H1 (cell line): ENCODE measurements at regions not wholly inside any gene's neighbourhood (a gene's known extent, or its start where the extent isn't known, plus 50 kb on each side); places are given as distances from the start of the nearest gene placed in this dataset.

Source experiments
- CTCF ChIA-PET: fragments of 300-600 bp; sonication (Branson Sonifier 250); formaldehyde crosslinking; loops from one replicate; lab custom pipeline; 2021; ENCODE audit not compliant: partially characterized antibody; lab: Charles Lee
- POLR2A ChIA-PET: fragments of 300-600 bp; sonication (Branson Sonifier 250); formaldehyde crosslinking; loops from one replicate; lab custom pipeline; 2021; ENCODE audit warnings: inconsistent platforms; ENCODE audit not compliant: partially characterized antibody; lab: Charles Lee
- DNase-seq, 2 experiments: peaks; one replicate each; pipeline versions ENCODE4 v3.0.0 to v3.0.0-alpha.2; 2010 to 2022; ENCODE audit warnings: low spot score in 2 of 2, low read depth in 1 of 2, mixed read lengths in 1 of 2
- FAIRE-seq: peaks from 2 replicates; lab custom pipeline; 2011; peaks lifted over from hg19 to GRCh38; lab: Jason Lieb, UNC
- H2AFZ ChIP-seq: 2 replicates; pipeline ENCODE4 v1.8.1; 2012; ENCODE audit warnings: low read length, inconsistent platforms
- H2AK5ac ChIP-seq: 2 replicates; pipeline ENCODE4 v1.6.1; 2013; ENCODE audit warnings: low read depth, low read length
- H2BK120ac ChIP-seq: replicated peaks from 2 replicates; pipeline ENCODE3; 2013; ENCODE audit warnings: low read depth, low read length, inconsistent platforms
- H2BK12ac ChIP-seq: 2 replicates; pipeline ENCODE4 v1.6.1; 2013; ENCODE audit warnings: low read depth, low read length
- H2BK15ac ChIP-seq: 2 replicates; pipeline ENCODE4 v1.6.1; 2013; ENCODE audit warnings: low read length
- H2BK20ac ChIP-seq: 2 replicates; pipeline ENCODE4 v1.6.1; 2013; ENCODE audit warnings: low read length
- H2BK5ac ChIP-seq: 2 replicates; pipeline ENCODE4 v1.6.1; 2013; ENCODE audit warnings: low read depth, low read length
- H3K14ac ChIP-seq: 2 replicates; pipeline ENCODE4 v1.6.1; 2013; ENCODE audit warnings: inconsistent platforms; ENCODE audit not compliant: insufficient read length
- H3K18ac ChIP-seq: 2 replicates; pipeline ENCODE4 v1.6.1; 2013; ENCODE audit warnings: low read length; ENCODE audit errors: extremely low read depth
- H3K23ac ChIP-seq: 2 replicates; pipeline ENCODE4 v1.6.1; 2013; ENCODE audit warnings: inconsistent platforms; ENCODE audit not compliant: insufficient read length
- H3K23me2 ChIP-seq: 2 replicates; pipeline ENCODE4 v1.6.1; 2013; ENCODE audit warnings: low read depth, low read length
- H3K27ac ChIP-seq: 2 replicates; pipeline ENCODE4 v1.6.1; 2011; ENCODE audit warnings: low read depth, low read length, inconsistent platforms
- H3K27me3 ChIP-seq, 4 experiments: replicated peaks in 1 of 4; 1 replicate in 1 of 4; 2 replicates in 3 of 4; pipeline versions ENCODE4 v1.6.1 to v1.8.1; 2011 to 2013; ENCODE audit warnings: low read length in 3 of 4, mild to moderate bottlenecking in 3 of 4, inconsistent platforms in 2 of 4, mixed read lengths in 2 of 4, moderate library complexity in 1 of 4; ENCODE audit not compliant: control insufficient read depth in 3 of 4, insufficient read depth in 3 of 4; ENCODE audit errors: extremely low read depth in 1 of 4
- H3K36me3 ChIP-seq, 4 experiments: 2 replicates each; pipeline versions ENCODE4 v1.6.1 to v1.8.1; 2011 to 2013; ENCODE audit warnings: mild to moderate bottlenecking in 4 of 4, low read length in 3 of 4, moderate library complexity in 2 of 4, control low read depth in 1 of 4, inconsistent platforms in 1 of 4; ENCODE audit not compliant: insufficient read depth in 4 of 4, control insufficient read depth in 2 of 4
- H3K4ac ChIP-seq: replicated peaks from 2 replicates; pipeline ENCODE3; 2013; ENCODE audit warnings: low read length, low read depth, mixed read lengths, inconsistent platforms; ENCODE audit not compliant: insufficient read length
- H3K4me1 ChIP-seq, 4 experiments: replicated peaks in 1 of 4; 1 replicate in 1 of 4; 2 replicates in 3 of 4; pipeline versions ENCODE4 v1.6.1 to v1.8.1; 2011 to 2013; ENCODE audit warnings: low read length in 3 of 4, inconsistent platforms in 2 of 4, mixed read lengths in 1 of 4; ENCODE audit not compliant: insufficient read depth in 4 of 4, control insufficient read depth in 3 of 4
- H3K4me2 ChIP-seq, 2 experiments: 2 replicates each; pipeline versions ENCODE4 v1.6.1 to v1.8.1; 2011 to 2013; ENCODE audit warnings: low read depth in 2 of 2, low read length in 2 of 2, control low read depth in 1 of 2, inconsistent platforms in 1 of 2, mild to moderate bottlenecking in 1 of 2; ENCODE audit not compliant: insufficient read depth in 1 of 2
- H3K4me3 ChIP-seq, 4 experiments: fragments of 200-600, 300-600 bp in 1 of 4; sonication (generic), shearing (Covaris generic), sonication (Bioruptor Twin) in 1 of 4; 2 replicates each; pipeline versions ENCODE4 v1.5.1 to v1.8.1; 2011 to 2016; ENCODE audit warnings: low read length in 4 of 4, low read depth in 3 of 4, control low read depth in 2 of 4, inconsistent platforms in 2 of 4, mild to moderate bottlenecking in 2 of 4, mixed read lengths in 1 of 4, moderate library complexity in 1 of 4; ENCODE audit not compliant: insufficient read depth in 2 of 4; ENCODE audit errors: extremely low read depth in 1 of 4
- H3K56ac ChIP-seq: replicated peaks from 2 replicates; pipeline ENCODE3; 2013; ENCODE audit warnings: low read depth, mild to moderate bottlenecking, mixed read lengths, low read length, inconsistent platforms; ENCODE audit not compliant: insufficient read length
- H3K79me1 ChIP-seq: 2 replicates; pipeline ENCODE4 v1.6.1; 2013; ENCODE audit warnings: low read depth, low read length, control low read depth
- H3K79me2 ChIP-seq, 2 experiments: 2 replicates each; pipeline versions ENCODE4 v1.6.1 to v1.8.1; 2012 to 2013; ENCODE audit warnings: low read length in 2 of 2, mild to moderate bottlenecking in 2 of 2, inconsistent platforms in 1 of 2; ENCODE audit not compliant: insufficient read depth in 2 of 2, control insufficient read depth in 1 of 2
- H3K9ac ChIP-seq, 4 experiments: replicated peaks in 1 of 4; 1 replicate in 1 of 4; 2 replicates in 3 of 4; pipeline versions ENCODE4 v1.6.1 to v1.8.1; 2011 to 2013; ENCODE audit warnings: low read depth in 3 of 4, low read length in 3 of 4, control low read depth in 2 of 4, mild to moderate bottlenecking in 2 of 4, moderate library complexity in 2 of 4, inconsistent platforms in 1 of 4; ENCODE audit errors: extremely low read depth in 1 of 4
- H3K9me3 ChIP-seq, 2 experiments: 2 replicates each; pipeline versions ENCODE4 v1.6.1 to v1.8.1; 2012 to 2013; ENCODE audit warnings: mild to moderate bottlenecking in 2 of 2, moderate library complexity in 2 of 2, control low read depth in 1 of 2, inconsistent platforms in 1 of 2, low read depth in 1 of 2, low read length in 1 of 2, mixed read lengths in 1 of 2; ENCODE audit not compliant: insufficient read depth in 2 of 2
- H4K20me1 ChIP-seq, 2 experiments: replicated peaks in 1 of 2; 2 replicates each; pipeline versions ENCODE3 to v1.8.1; 2011 to 2013; ENCODE audit warnings: inconsistent platforms in 2 of 2, low read length in 2 of 2, mild to moderate bottlenecking in 1 of 2; ENCODE audit not compliant: insufficient read depth in 2 of 2, control insufficient read depth in 1 of 2
- H4K5ac ChIP-seq: 2 replicates; pipeline ENCODE4 v1.6.1; 2013; ENCODE audit warnings: low read length, low read depth, mixed read lengths, inconsistent platforms; ENCODE audit not compliant: insufficient read length
- H4K8ac ChIP-seq: 2 replicates; pipeline ENCODE4 v1.8.0; 2013; ENCODE audit warnings: mild to moderate bottlenecking, moderate library complexity, low read length, inconsistent platforms; ENCODE audit not compliant: insufficient read depth; ENCODE audit errors: extremely low read depth
- H4K91ac ChIP-seq: replicated peaks from 2 replicates; pipeline ENCODE3; 2013; ENCODE audit warnings: low read length, mixed read lengths, inconsistent platforms; ENCODE audit not compliant: insufficient read length
- BACH1 ChIP-seq: IDR thresholded peaks from 2 replicates; pipeline ENCODE4 v1.6.1; 2012; ENCODE audit warnings: low read length, improper control_type of control experiment
- BCL11A ChIP-seq, 2 experiments: IDR thresholded peaks; one replicate each; pipeline ENCODE4 v1.6.1; 2011; ENCODE audit warnings: low read depth in 2 of 2, low read length in 2 of 2, mild to moderate bottlenecking in 2 of 2
- CBX5 ChIP-seq: fragments of 300-800, 300-1000 bp; sonication (generic); IDR thresholded peaks from 2 replicates; pipeline ENCODE4 v1.7.1; 2016; ENCODE audit warnings: antibody characterized with exemption, low read length, low read depth
- CHD2 ChIP-seq: IDR thresholded peaks from 2 replicates; pipeline ENCODE4 v1.6.1; 2012; ENCODE audit warnings: low read length, improper control_type of control experiment
- EGR1 ChIP-seq: IDR thresholded peaks from 2 replicates; pipeline ENCODE4 v1.6.1; 2011; ENCODE audit warnings: low read depth, low read length, borderline replicate concordance
- GTF2F1 ChIP-seq: IDR thresholded peaks from 2 replicates; pipeline ENCODE4 v1.6.1; 2012; ENCODE audit warnings: low read depth, low read length, improper control_type of control experiment, borderline replicate concordance
- KDM1A ChIP-seq: fragments of 200-600, 300-600 bp; sonication (generic); IDR thresholded peaks from 2 replicates; pipeline ENCODE4 v1.7.1; 2016; ENCODE audit warnings: mild to moderate bottlenecking, low read length, borderline replicate concordance
- KDM5A ChIP-seq: fragments of 200-600 bp; IDR thresholded peaks from 2 replicates; pipeline ENCODE4 v1.7.1; 2012; ENCODE audit warnings: mild to moderate bottlenecking, low read length, inconsistent platforms, mixed read lengths
- MAFK ChIP-seq: IDR thresholded peaks from 2 replicates; pipeline ENCODE4 v1.6.1; 2012; ENCODE audit warnings: low read depth, mild to moderate bottlenecking, improper control_type of control experiment, low read length
- POLR2A ChIP-seq, 2 experiments: IDR thresholded peaks; 1 replicate in 1 of 2; 2 replicates in 1 of 2; pipeline ENCODE4 v1.6.1; 2011; ENCODE audit warnings: low read depth in 2 of 2, low read length in 2 of 2, mild to moderate bottlenecking in 2 of 2; ENCODE audit errors: control extremely low read depth in 1 of 2
- POU5F1 ChIP-seq: IDR thresholded peaks from 2 replicates; pipeline ENCODE4 v1.6.1; 2011; ENCODE audit warnings: low read depth, mild to moderate bottlenecking, low read length, moderate library complexity
- SIRT6 ChIP-seq: IDR thresholded peaks from one replicate; pipeline ENCODE4 v1.7.1; 2012; ENCODE audit warnings: low read length, inconsistent platforms
- SP1 ChIP-seq: IDR thresholded peaks from 2 replicates; pipeline ENCODE4 v1.6.1; 2011; ENCODE audit warnings: low read depth, low read length
- TAF1 ChIP-seq: IDR thresholded peaks from 2 replicates; pipeline ENCODE4 v1.6.1; 2011; ENCODE audit warnings: mild to moderate bottlenecking, low read depth, low read length
- WGBS, 2 experiments: shearing (Covaris generic) in 1 of 2; methylation state at CpG; one replicate each; pipeline versions ENCODE4 v1.1.6 to v1.1.7; 2013 to 2015; ENCODE audit warnings: low lambda C conversion rate in 2 of 2, mixed read lengths in 2 of 2, inconsistent platforms in 1 of 2, low coverage in 1 of 2, missing lambda C conversion rate in 1 of 2; ENCODE audit not compliant: insufficient replicate concordance in 2 of 2, insufficient coverage in 1 of 2, insufficient read length in 1 of 2; ENCODE audit errors: extremely low coverage in 1 of 2, missing lambda C conversion rate in 1 of 2; 5-methylcytosine and 5-hydroxymethylcytosine counted together

DNA sequence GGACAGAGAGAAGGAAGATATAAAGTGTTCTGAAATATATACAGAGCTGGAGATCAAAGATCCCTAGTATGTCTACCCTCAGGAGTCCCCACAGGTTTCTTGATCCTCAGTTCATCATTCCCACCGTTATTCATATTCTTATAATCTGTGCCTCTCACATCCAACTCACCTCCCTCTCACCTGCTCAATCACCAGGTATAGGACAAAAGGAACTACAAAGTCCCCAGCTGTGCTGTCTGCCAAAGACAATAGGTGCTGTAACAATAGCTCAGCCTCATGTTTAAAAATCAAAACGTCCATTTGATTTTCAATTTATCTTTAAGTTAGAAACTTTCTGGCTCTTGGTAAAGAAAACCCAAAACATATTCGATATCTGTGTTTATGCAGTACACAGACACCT is 121.1 kb upstream of the PKN2 start:
- Histone ChIP-seq H3K36me3 (no peaks in the 10 kb centered on the region), H3K9ac (no peak overlapping the region), H4K91ac (no peak overlapping the region), H3K27me3 (no peaks in the 10 kb centered on the region), H2AFZ (no peak overlapping the region), H3K27ac (no peak overlapping the region), H3K4me2 (no peak overlapping the region), H3K4ac (no peak overlapping the region), H3K14ac (no peak overlapping the region), H3K4me1 (peaks cover 0 to 4% (median under 1%) of the 10 kb centered on the region in 4 experiments; a peak in 1 of 7 replicates), H2BK20ac (no peak overlapping the region), H3K23ac (no peak overlapping the region), H2BK15ac (no peak overlapping the region), H2AK5ac (no peak overlapping the region), H4K5ac (no peak overlapping the region), H3K23me2 (no peaks in the 10 kb centered on the region; the same call in 1 of the 2 replicates), H3K56ac (no peak overlapping the region), H3K79me1 (no peaks in the 10 kb centered on the region), H4K20me1 (no peaks in the 10 kb centered on the region), H2BK12ac (no peak overlapping the region), H3K4me3 (no peak overlapping the region), H3K18ac (no peak overlapping the region), H3K79me2 (no peaks in the 10 kb centered on the region), H4K8ac (no peak overlapping the region), H2BK5ac (no peak overlapping the region), H2BK120ac (no peak overlapping the region), H3K9me3 (no peaks in the 10 kb centered on the region)
- ChIA-PET POLR2A (no interaction called here), CTCF (interaction anchor here (0.7 kb wide), 1 partner anchor 35 kb away, joined by 3 read pairs; no protein-coding TSS in a partner anchor)
- no peak for FAIRE-seq
- TF ChIP-seq CBX5 (no peak), SP1 (no peak), KDM1A (no peak), POLR2A (IDR thresholded peaks at IDR 0.05; ENCODE audit: control extremely low read depth in 1 of 2, low read depth in 2 of 2, low read length in 2 of 2) (no peak), MAFK (no peak), BCL11A (IDR thresholded peaks at IDR 0.05; ENCODE audit: low read depth in 2 of 2, low read length in 2 of 2) (no peak), KDM5A (no peak), POU5F1 (no peak), GTF2F1 (no peak), CHD2 (no peak), TAF1 (no peak), EGR1 (no peak), BACH1 (no peak), SIRT6 (no peak)
- no peak for DNase-seq
- WGBS, 2 experiments: 63% methylated on average over 3 of the region's 3 CpGs; no CpG with 5 or more reads in 1 of the 2 experiments
